ENCODE measurements at regions not wholly inside any gene's neighbourhood (a gene's known extent, or its start where the extent isn't known, plus 50 kb on each side); places are given as distances from the start of the nearest gene placed in this dataset.

GRCh38 chr2:82316586-82316985 lies 2012.0 kb upstream of the LRRTM1 start:
- no peak for TF ChIP-seq CTCF (tag by site-specific recombination; IDR thresholded peaks at IDR 0.05)
- TF ChIP-seq YY1 (tag by site-specific recombination; IDR thresholded peaks at IDR 0.05) = no peak
- TF ChIP-seq AEBP2 (tag by site-specific recombination; IDR thresholded peaks at IDR 0.05; ENCODE audit: borderline replicate concordance) = no peak

Measured in HEK293 (cell line).